Keratinocyte (primary cell): ENCODE measurements at regions not wholly inside any gene's neighbourhood (a gene's known extent, or its start where the extent isn't known, plus 50 kb on each side); places are given as distances from the start of the nearest gene placed in this dataset.

Experiments used
- CTCF ChIP-seq, 3 experiments: IDR thresholded peaks in 1 of 3; conservative IDR thresholded peaks in 1 of 3; optimal IDR thresholded peaks in 1 of 3; 2 replicates in 2 of 3; 3 replicates in 1 of 3; pipeline versions ENCODE3 to v1.5.1; 2011; ENCODE audit warnings: low read length in 3 of 3, mild to moderate bottlenecking in 3 of 3, moderate library complexity in 2 of 3, control low read depth in 1 of 3, inconsistent platforms in 1 of 3; ENCODE audit not compliant: insufficient read depth in 2 of 3; ENCODE audit errors: extremely low read depth in 1 of 3
- EZH2 ChIP-seq: IDR thresholded peaks from one replicate; pipeline ENCODE4 v1.6.1; 2012; ENCODE audit warnings: inconsistent platforms, mild to moderate bottlenecking, low read length, moderate library complexity

GRCh38 chr2:107543793-107544192, 282.9 kb upstream of the RGPD4 start:
- TF ChIP-seq CTCF (optimal IDR thresholded peaks at IDR 0.05 in 1 of 3, IDR thresholded peaks at IDR 0.05 in 1 of 3, conservative IDR thresholded peaks at IDR 0.05 in 1 of 3; ENCODE audit: extremely low read depth in 1 of 3, insufficient read depth in 2 of 3, low read length in 3 of 3) = no peak
- no peak for TF ChIP-seq EZH2
